ENCODE measurements at regions not wholly inside any gene's neighbourhood (a gene's known extent, or its start where the extent isn't known, plus 50 kb on each side); places are given as distances from the start of the nearest gene placed in this dataset.

DNA sequence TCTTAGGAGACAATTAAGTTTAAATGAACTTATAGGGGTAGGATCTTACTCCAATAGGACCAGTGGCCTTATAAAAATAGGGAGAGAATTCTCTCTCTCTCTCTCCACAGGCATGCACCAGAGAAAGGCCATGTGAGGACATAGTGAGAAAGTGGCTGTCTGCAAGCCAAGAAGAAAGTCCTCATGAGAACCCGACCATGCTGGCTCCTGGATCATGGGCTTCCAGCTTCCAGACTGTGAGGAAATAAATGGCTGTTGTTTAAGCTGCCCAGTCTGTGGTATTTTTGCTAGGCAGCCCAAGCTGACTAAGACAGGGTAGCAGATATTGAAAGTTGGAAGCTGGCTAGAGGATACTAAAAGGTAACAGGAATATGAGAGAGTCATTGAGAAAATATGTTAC lies 454.0 kb downstream of the NBAS start:
- DNase-seq = no peak

DNA sequence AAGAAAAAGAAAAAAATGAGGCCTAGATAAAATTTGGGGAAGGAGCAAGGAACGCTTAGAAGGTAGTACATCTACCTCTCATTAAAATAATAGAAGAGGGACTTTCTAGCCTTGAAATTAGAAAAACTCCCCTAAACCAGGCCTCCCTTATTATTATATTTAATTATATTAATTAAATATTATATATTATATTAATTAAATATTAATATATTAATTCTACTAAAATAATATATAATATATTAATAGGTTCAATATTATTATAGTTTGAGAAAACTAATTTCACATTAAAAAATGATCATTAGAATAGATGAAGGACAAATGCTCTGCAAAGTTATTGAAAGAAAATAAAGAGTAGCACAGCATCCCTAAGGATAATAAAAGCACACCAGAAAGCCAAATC lies 449.4 kb downstream of the NBAS start:
- no peak for DNase-seq

DNA sequence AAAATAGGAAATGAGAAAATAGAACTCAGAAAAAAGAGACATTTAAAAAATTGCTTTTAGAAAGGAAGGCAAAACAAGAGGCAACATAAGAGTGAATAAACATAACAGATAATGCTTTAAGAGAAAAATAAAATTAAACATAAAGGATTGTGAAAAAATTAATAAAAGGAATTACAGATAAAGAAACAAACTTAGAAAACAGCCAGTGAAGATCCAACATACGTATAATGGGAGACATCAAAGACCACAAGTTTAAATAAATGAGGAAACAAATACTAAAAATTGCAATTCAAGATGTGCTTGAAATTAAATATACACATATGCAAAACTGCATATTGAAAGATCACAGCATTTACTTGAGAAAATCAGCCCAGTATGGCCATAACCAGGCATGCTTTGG lies 448.9 kb downstream of the NBAS start:
- DNase-seq = no peak

DNA sequence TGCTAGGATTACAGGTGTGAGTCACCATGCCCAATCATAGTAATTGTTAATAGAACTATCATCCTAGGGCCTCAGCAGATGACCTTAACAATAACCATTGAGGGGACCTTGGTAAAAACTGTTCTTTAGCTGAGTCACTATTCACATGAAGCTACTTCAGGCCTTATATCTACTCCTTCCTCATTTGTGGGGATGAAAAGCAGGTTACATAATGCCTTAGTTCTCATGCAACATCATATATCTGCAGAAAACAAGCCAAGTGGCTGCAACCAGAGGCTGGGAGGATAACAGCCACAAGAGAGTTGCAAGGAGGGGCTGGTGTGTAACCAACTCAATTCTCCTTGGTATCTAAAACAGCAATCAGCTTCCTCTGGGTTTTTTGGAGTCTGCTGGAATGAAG lies 445.4 kb downstream of the NBAS start:
- no peak for DNase-seq

DNA sequence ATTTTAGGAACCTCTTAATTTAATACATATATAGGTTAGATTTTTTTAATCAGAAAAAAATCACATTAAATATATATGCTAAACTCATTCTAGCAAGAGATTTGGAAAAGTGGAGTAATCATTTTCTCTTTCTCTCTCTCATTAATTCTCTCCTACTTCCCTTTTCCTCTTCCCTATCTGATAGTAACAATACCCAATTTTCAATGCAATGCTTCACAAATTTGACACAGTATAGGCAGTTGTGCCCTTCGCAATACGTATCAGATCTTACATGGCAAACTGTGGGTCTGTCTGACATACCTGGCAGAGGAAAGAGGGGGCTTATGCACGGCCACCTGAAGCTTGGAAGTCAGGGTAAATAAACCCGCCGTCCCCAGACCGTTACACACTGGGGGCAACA lies 444.3 kb downstream of the NBAS start:
- DNase-seq = no peak
